GM18909 (cell line): ENCODE measurements at regions not wholly inside any gene's neighbourhood (a gene's known extent, or its start where the extent isn't known, plus 50 kb on each side); places are given as distances from the start of the nearest gene placed in this dataset.

Experiments
- ATAC-seq: cut with Tn5 transposase; IDR thresholded peaks from one replicate; pipeline ENCODE4 v1.9.1; 2021; ENCODE audit warnings: mild to moderate bottlenecking; ENCODE audit not compliant: unreplicated experiment, poor library complexity

DNA sequence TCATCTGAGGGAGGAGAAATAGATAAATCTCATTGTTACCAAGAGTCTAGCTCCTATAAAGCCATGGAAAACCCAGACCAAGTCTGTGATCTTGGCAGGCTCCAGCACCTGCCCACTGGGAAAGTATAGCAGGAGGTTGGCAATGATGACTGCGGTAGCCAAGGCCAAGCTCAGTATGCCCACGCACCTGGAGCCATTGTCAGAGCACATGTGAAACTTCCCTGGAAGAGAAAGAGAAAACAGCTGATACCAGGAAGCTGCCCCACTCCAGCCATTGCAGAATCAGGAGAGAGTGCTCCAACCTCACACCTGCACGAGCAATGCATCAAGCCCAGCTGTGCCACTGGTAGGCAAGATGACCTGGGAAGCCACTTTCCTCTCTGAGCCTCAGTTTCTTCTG, 62.2 kb upstream of the HEPHL1 start:
- no peak for ATAC-seq

DNA sequence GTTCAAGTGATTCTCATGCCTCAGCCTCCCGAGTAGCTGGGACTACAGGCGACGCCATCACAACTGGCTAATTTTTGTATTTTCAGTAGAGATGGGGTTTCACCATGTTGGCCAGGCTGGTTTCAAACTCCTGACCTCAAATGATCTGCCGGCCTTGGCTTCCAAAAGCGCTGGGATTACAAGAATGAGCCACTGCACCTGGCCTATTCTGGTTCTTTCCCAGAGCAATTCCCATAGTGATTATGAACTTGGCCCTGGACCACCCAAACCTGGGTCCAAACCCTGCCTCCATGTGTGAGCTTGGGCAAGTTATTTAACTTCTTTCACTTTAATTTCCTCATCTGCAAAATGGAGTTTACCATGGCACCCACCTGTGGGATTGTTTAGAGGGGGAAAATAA, 61.5 kb upstream of the HEPHL1 start:
- no peak for ATAC-seq

DNA sequence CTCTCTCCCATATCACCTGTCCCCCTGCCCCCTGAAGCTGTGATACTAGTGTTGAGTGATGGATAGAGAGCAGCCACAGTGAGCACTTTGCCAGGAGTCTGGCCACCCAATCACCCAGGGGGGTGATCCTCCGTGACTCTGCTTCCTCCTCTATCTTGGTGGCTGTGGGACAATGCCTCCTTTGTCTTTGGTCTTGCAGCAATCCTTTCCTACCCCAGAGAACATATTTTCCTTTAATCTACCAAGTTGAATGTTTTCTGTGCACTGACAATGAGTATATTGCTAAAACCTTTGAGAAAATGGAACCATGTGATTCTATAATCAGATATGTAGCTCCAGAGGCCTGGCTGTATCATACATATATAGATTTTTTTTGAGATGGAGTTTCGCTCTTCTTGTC, 58.1 kb upstream of the HEPHL1 start:
- no peak for ATAC-seq

DNA sequence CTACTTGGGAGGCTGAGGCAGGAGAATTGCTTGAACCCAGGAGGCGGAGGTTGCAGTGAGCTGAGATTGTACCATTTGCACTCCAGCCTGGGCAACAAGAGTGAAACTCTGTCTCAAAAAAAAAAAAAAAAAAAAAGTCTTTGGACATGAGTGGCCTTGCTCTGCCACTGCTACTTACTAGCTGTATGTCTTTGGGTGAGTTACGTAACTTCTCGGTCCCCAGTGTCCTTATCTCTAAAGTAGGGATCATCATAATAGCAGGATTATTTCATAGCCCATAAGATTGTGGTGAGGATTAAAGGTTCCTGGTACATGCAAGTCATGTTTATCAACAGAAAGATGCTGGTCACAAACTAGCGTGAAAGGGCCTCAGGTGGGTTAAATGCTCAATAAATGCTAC, 53.9 kb upstream of the HEPHL1 start:
- ATAC-seq = no peak

DNA sequence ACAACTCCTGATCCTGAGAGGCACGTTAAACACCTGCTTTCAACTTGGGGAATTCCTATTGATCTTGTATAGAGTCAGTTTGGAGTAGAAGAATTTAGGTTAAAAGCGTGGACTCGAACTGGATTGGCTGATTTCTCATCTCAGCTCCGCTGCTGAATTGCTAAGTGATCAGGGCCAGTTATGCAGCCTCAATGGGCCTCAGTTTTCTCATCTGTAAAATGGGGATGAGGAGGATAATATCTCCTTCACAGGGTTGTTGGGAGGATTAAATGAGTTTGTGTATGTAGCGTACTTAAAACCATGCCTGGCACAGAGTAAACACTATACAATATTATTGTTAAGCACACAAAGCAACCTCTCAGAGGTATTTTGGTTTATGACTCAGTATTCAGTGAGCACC, 53.2 kb upstream of the HEPHL1 start:
- no peak for ATAC-seq

DNA sequence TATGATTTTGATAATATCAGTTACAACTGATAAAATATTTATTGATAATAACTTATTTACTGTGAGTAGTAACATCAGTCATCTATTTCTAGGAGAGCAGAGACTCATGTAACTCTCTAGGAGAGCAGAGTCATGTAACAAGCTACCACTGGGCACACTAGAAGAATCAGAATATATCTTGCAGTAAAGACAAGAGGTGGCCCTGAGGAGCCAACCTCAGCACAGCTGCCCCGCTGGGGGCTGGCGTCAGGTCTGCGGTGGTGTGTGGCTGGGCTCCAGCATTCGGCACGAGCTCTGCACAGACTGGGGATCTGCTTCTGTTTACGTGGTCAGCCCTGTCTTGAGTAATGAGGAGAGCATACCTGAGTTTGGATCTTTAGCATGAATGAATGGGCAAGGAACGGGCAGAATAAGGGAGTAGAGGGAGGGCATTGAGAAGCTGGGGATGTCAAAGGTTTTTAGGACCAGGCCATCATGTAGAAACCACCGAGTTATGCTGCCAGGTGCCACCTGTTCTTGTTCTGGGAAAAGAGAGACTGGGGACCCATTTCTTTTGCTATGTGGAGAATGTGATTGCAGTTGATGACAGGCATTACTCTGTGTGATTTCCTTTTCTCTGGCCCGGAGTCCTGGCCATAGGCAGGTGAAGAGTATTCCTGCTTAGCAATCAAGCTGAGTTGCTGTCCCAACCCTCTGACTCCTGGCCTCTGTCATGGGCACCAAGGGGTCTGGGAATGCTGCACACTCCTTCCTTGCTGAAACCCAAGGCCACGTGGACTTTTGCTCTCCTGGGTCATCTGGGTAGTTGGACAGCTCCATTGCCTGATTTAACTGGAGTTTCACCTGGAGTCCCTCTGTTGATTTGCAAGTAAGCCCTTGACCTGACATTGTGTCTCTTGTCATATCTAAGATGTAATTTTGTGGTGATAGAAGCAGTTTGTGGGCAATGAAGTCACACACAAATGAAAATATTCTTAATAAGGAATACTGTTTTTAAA, 50.9 kb upstream of the HEPHL1 start:
- ATAC-seq = no peak
